ENCODE measurements at regions not wholly inside any gene's neighbourhood (a gene's known extent, or its start where the extent isn't known, plus 50 kb on each side); places are given as distances from the start of the nearest gene placed in this dataset.

DNA sequence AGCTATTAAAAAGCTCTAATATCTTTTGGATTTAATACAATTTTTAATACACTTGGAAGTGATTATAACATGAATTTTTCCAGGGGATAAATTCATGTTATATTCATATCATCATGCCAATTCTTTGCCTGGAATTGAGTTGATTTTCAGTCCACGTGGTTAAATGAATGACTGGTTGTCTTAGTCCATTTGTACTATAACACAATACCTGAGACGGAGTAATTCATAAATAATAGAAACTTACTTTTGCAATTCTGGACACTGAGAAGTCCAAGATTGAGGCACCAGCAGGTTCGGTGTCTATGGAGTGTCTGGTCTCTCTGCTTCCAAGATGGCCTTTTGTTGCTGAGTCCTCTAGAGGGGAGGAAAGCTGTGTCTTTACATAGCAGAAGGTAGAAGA lies 66.2 kb upstream of the TRDN start:
- TF ChIP-seq, protein P1, sequence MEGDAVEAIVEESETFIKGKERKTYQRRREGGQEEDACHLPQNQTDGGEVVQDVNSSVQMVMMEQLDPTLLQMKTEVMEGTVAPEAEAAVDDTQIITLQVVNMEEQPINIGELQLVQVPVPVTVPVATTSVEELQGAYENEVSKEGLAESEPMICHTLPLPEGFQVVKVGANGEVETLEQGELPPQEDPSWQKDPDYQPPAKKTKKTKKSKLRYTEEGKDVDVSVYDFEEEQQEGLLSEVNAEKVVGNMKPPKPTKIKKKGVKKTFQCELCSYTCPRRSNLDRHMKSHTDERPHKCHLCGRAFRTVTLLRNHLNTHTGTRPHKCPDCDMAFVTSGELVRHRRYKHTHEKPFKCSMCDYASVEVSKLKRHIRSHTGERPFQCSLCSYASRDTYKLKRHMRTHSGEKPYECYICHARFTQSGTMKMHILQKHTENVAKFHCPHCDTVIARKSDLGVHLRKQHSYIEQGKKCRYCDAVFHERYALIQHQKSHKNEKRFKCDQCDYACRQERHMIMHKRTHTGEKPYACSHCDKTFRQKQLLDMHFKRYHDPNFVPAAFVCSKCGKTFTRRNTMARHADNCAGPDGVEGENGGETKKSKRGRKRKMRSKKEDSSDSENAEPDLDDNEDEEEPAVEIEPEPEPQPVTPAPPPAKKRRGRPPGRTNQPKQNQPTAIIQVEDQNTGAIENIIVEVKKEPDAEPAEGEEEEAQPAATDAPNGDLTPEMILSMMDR (IDR thresholded peaks at IDR 0.05; ENCODE audit: low read length): no peak
- no peak for TF ChIP-seq EZH2 (optimal IDR thresholded peaks at IDR 0.05; ENCODE audit: low read depth, low read length)
- TF ChIP-seq EZH2phosphoT487 (IDR thresholded peaks at IDR 0.05; ENCODE audit: low read length): no peak
